Activated CD8-positive, alpha-beta memory T cell treated with anti-CD3 and anti-CD28 coated beads for 24 hours (primary cell): ENCODE measurements at regions not wholly inside any gene's neighbourhood (a gene's known extent, or its start where the extent isn't known, plus 50 kb on each side); places are given as distances from the start of the nearest gene placed in this dataset.
"Not testable (repeated sequence)": the region's sequence is repeated elsewhere in the genome, so short reads cannot be mapped to it uniquely, and the experiment has no call there.

Experiments
- DNase-seq: peaks from one replicate; pipeline ENCODE4 v3.0.0-alpha.2; 2020

GRCh38 chr11:44388828-44389657 is 79.1 kb upstream of the ALX4 start:
- DNase-seq: no peak

GRCh38 chr11:44389963-44390605 is 80.1 kb upstream of the ALX4 start:
- no peak for DNase-seq

- DNase-seq: not testable (repeated sequence)
These were observed 81.1 kb upstream of the ALX4 start for GRCh38 chr11:44391004-44391403.

GRCh38 chr11:44396746-44397145 is 86.8 kb upstream of the ALX4 start:
- DNase-seq: not testable (repeated sequence)

GRCh38 chr11:44397586-44398178 is 87.7 kb upstream of the ALX4 start:
- no peak for DNase-seq

GRCh38 chr11:44398266-44399030 is 88.5 kb upstream of the ALX4 start:
- DNase-seq: no peak

GRCh38 chr11:44399968-44400367 is 90.0 kb upstream of the ALX4 start:
- DNase-seq: no peak

- no peak for DNase-seq
These were observed 90.5 kb upstream of the ALX4 start for GRCh38 chr11:44400431-44400830.

- DNase-seq: no peak
These were observed 92.6 kb upstream of the ALX4 start for GRCh38 chr11:44402466-44403075.

GRCh38 chr11:44403176-44403575 is 93.2 kb upstream of the ALX4 start:
- no peak for DNase-seq

- DNase-seq: no peak
These were observed 93.8 kb upstream of the ALX4 start for GRCh38 chr11:44403587-44404273.

GRCh38 chr11:44404301-44404700 is 94.4 kb upstream of the ALX4 start:
- no peak for DNase-seq

- DNase-seq: no peak
These were observed 94.9 kb upstream of the ALX4 start for GRCh38 chr11:44404736-44405395.

GRCh38 chr11:44407211-44407996 is 97.5 kb upstream of the ALX4 start:
- DNase-seq: no peak

GRCh38 chr11:44408141-44408540 is 98.2 kb upstream of the ALX4 start:
- DNase-seq: no peak

GRCh38 chr11:44408711-44409470 is 99.0 kb upstream of the ALX4 start:
- no peak for DNase-seq

- DNase-seq: peak; percentile 17
These were observed 99.8 kb upstream of the ALX4 start for GRCh38 chr11:44409558-44410236.

GRCh38 chr11:44416776-44417175 is 106.8 kb upstream of the ALX4 start:
- peak; percentile 28 for DNase-seq

GRCh38 chr11:44417731-44418455 is 108.0 kb upstream of the ALX4 start:
- DNase-seq: peak; percentile 21
